Progenitor cell of endocrine pancreas (in vitro differentiated cells): ENCODE measurements at regions not wholly inside any gene's neighbourhood (a gene's known extent, or its start where the extent isn't known, plus 50 kb on each side); places are given as distances from the start of the nearest gene placed in this dataset.
"Not testable (repeated sequence)": the region's sequence is repeated elsewhere in the genome, so short reads cannot be mapped to it uniquely, and the experiment has no call there.

ENCODE experiments used
- DNase-seq: peaks from one replicate; pipeline ENCODE4 v3.0.0; 2021; ENCODE audit warnings: low spot score; ENCODE audit not compliant: unreplicated experiment
- H3K27ac Mint-ChIP-seq: 2 replicates; pipeline ENCODE4 v1.8.0; 2021; ENCODE audit warnings: mild to moderate bottlenecking, moderate library complexity, mixed read lengths
- H3K27me3 Mint-ChIP-seq: 2 replicates; pipeline ENCODE4 v1.8.0; 2021; ENCODE audit warnings: mixed read lengths
- H3K36me3 Mint-ChIP-seq: 2 replicates; pipeline ENCODE4 v1.8.0; 2022; ENCODE audit warnings: mixed read lengths; ENCODE audit not compliant: insufficient read depth
- H3K4me1 Mint-ChIP-seq: 2 replicates; pipeline ENCODE4 v1.8.0; 2021; ENCODE audit warnings: low read depth, mixed read lengths
- H3K4me3 Mint-ChIP-seq: 2 replicates; pipeline ENCODE4 v1.8.0; 2021; ENCODE audit warnings: low read depth, mild to moderate bottlenecking, moderate library complexity, mixed read lengths
- H3K9me3 Mint-ChIP-seq: 2 replicates; pipeline ENCODE4 v1.8.0; 2021; ENCODE audit warnings: low read depth, mixed read lengths
- CTCF ChIP-seq: fragments of 200-600 bp; sonication (generic); IDR thresholded peaks from one replicate; pipeline ENCODE4 v1.5.0; 2021; ENCODE audit warnings: antibody characterized with exemption, mild to moderate bottlenecking; ENCODE audit not compliant: unreplicated experiment

- TF ChIP-seq CTCF: no peak
- H3K4me3 Mint-ChIP-seq: no peak overlapping the region
- no peaks in the 10 kb centered on the region for H3K36me3 Mint-ChIP-seq
- no peak for DNase-seq
- H3K9me3 Mint-ChIP-seq: no peaks in the 10 kb centered on the region
- peaks cover 6% of the 10 kb centered on the region for H3K27me3 Mint-ChIP-seq
- H3K27ac Mint-ChIP-seq: no peak overlapping the region
- peaks cover 4% of the 10 kb centered on the region for H3K4me1 Mint-ChIP-seq
Observed at GRCh38 chr17:72193391-72194106, 72.7 kb downstream of the SOX9 start.

GRCh38 chr17:72194107-72194440 is 73.3 kb downstream of the SOX9 start:
- DNase-seq, H3K36me3 Mint-ChIP-seq, H3K4me1 Mint-ChIP-seq, H3K27ac Mint-ChIP-seq, H3K4me3 Mint-ChIP-seq, H3K27me3 Mint-ChIP-seq, H3K9me3 Mint-ChIP-seq: not testable (repeated sequence)

- Mint-ChIP-seq H3K4me1 (no peaks in the 10 kb centered on the region), H3K27me3 (no peaks in the 10 kb centered on the region), H3K4me3 (no peak overlapping the region), H3K9me3 (peaks cover 15% of the 10 kb centered on the region), H3K36me3 (no peaks in the 10 kb centered on the region), H3K27ac (no peak overlapping the region)
- no peak for TF ChIP-seq CTCF
- DNase-seq: no peak
Observed at GRCh38 chr17:72199256-72199655, 78.4 kb downstream of the SOX9 start.

GRCh38 chr17:72204742-72205141 is 83.9 kb downstream of the SOX9 start:
- DNase-seq: no peak
- no peak overlapping the region for H3K4me3 Mint-ChIP-seq
- peaks cover 1% of the 10 kb centered on the region for H3K4me1 Mint-ChIP-seq
- no peaks in the 10 kb centered on the region for H3K36me3 Mint-ChIP-seq
- peaks cover 11% of the 10 kb centered on the region for H3K9me3 Mint-ChIP-seq
- H3K27me3 Mint-ChIP-seq: peaks cover 45% of the 10 kb centered on the region
- no peak overlapping the region for H3K27ac Mint-ChIP-seq
- TF ChIP-seq CTCF: no peak

GRCh38 chr17:72205357-72205756 is 84.5 kb downstream of the SOX9 start:
- no peak overlapping the region for H3K4me3 Mint-ChIP-seq
- no peak overlapping the region for H3K27ac Mint-ChIP-seq
- H3K27me3 Mint-ChIP-seq: peaks cover 49% of the 10 kb centered on the region
- H3K36me3 Mint-ChIP-seq: no peaks in the 10 kb centered on the region
- peaks cover 6% of the 10 kb centered on the region for H3K9me3 Mint-ChIP-seq
- no peak for TF ChIP-seq CTCF
- peaks cover 1% of the 10 kb centered on the region for H3K4me1 Mint-ChIP-seq
- no peak for DNase-seq

GRCh38 chr17:72205822-72206221 is 85.0 kb downstream of the SOX9 start:
- no peak overlapping the region for H3K4me3 Mint-ChIP-seq
- TF ChIP-seq CTCF: no peak
- peaks cover 49% of the 10 kb centered on the region for H3K27me3 Mint-ChIP-seq
- no peak overlapping the region for H3K27ac Mint-ChIP-seq
- H3K9me3 Mint-ChIP-seq: peaks cover 3% of the 10 kb centered on the region
- peaks cover 1% of the 10 kb centered on the region for H3K4me1 Mint-ChIP-seq
- no peaks in the 10 kb centered on the region for H3K36me3 Mint-ChIP-seq
- no peak for DNase-seq
